Activated B cell treated with CpG ODN at 0.5 μM for 24 hours (primary cell): ENCODE measurements at regions not wholly inside any gene's neighbourhood (a gene's known extent, or its start where the extent isn't known, plus 50 kb on each side); places are given as distances from the start of the nearest gene placed in this dataset.

Source experiments
- ATAC-seq: fragments of 200-7000 bp; cut with Tn5 transposase; one replicate; pipeline ENCODE4 v1.10.0; 2021; ENCODE audit warnings: low read depth, mild to moderate bottlenecking, moderate library complexity
- CTCF ChIA-PET: fragments of 350-600 bp; sonication (Branson Sonifier 250); formaldehyde crosslinking; loops from one replicate; lab custom pipeline; 2021; ENCODE audit warnings: antibody characterized with exemption; lab: Charles Lee
- POLR2A ChIA-PET: fragments of 350-600 bp; sonication (Branson Sonifier 250); formaldehyde crosslinking; loops from one replicate; lab custom pipeline; 2021; ENCODE audit warnings: antibody characterized with exemption; lab: Charles Lee
- DNase-seq: peaks from one replicate; pipeline ENCODE4 v3.0.0; 2022
- H3K27ac Mint-ChIP-seq: one replicate; pipeline ENCODE4 v1.8.0; 2020; ENCODE audit warnings: mixed read lengths
- H3K27me3 Mint-ChIP-seq: one replicate; pipeline ENCODE4 v1.8.0; 2021; ENCODE audit warnings: mixed read lengths
- H3K36me3 Mint-ChIP-seq: one replicate; pipeline ENCODE4 v1.8.0; 2021; ENCODE audit warnings: low read depth, mixed read lengths
- H3K4me1 Mint-ChIP-seq: one replicate; pipeline ENCODE4 v1.8.0; 2021; ENCODE audit warnings: mixed read lengths
- H3K4me3 Mint-ChIP-seq: one replicate; pipeline ENCODE4 v1.8.0; 2020; ENCODE audit warnings: mild to moderate bottlenecking, mixed read lengths
- H3K9me3 Mint-ChIP-seq: one replicate; pipeline ENCODE4 v1.8.0; 2020; ENCODE audit warnings: mixed read lengths
- intact Hi-C: fragments of 100-400 bp; cut with micrococcal nuclease; formaldehyde crosslinking; loops from one replicate; pipeline ENCODE4 v1.15.1; 2024
- TF ChIP-seq, protein P1 (sequence below): fragments of 200-600 bp; IDR thresholded peaks from one replicate; pipeline ENCODE4 v1.8.0; 2022; ENCODE audit warnings: antibody characterized with exemption, mild to moderate bottlenecking

DNA sequence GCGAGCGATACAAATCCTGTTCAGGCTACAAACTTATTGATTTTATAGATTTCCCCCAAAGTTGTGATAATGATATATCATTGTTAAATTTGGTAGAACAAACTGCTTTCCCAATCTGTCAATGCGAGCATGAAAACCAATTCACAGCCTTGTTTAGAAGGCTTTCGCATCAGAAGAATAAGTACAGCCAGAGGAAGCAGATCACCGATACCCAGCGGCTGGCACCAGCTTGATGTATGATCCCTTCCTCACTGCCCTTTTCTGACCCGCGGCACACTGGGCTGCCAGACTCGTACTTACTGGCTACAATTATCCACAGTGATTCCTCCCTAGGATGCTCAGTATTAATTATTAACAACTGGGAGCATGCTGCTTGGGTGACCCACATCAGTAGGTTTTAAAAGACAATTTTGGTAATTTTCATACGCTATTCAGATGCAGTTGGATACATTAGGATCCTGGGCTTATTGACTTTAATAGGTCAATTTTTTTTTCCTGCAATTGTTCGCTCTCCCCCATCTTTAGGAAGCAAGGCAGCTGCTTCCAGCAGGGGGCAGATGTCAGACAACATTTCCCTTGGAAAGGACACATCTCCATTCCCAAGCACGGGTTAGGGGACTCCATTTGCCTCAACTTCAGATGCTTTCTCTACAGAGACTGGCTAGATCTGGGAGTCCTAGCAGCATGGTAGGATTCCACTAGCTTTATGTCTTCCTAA is 582.7 kb upstream of the PSMD7 start:
- H3K27me3 Mint-ChIP-seq: no peaks in the 10 kb centered on the region

DNA sequence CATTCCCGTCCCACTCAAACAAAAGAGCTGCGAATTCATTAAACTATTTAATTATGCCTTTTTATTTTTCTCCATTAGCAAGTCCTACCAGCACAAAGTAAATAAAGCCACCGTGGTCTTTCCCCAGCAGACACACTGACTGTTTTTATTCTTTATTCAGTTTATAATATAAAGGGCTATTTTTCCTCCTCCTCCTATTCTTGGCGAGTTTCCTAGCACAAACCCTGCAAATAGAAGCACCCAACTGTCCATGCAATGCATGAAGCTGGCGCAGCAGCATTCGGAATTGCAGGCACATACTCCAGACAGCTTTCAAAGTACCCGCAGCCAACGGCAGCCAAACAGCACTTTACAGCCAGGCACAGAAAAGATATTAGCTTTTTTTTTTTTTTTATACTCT is 583.4 kb upstream of the PSMD7 start:
- ATAC-seq (no peak), DNase-seq (no peak)
- Mint-ChIP-seq H3K27ac (no peak overlapping the region), H3K4me1 (no peaks in the 10 kb centered on the region), H3K36me3 (no peaks in the 10 kb centered on the region), H3K9me3 (no peaks in the 10 kb centered on the region), H3K27me3 (no peaks in the 10 kb centered on the region), H3K4me3 (no peak overlapping the region)
- ChIA-PET CTCF (no interaction called here), POLR2A (no interaction called here)
- intact Hi-C loops: no loop called here
- TF ChIP-seq, protein P1, sequence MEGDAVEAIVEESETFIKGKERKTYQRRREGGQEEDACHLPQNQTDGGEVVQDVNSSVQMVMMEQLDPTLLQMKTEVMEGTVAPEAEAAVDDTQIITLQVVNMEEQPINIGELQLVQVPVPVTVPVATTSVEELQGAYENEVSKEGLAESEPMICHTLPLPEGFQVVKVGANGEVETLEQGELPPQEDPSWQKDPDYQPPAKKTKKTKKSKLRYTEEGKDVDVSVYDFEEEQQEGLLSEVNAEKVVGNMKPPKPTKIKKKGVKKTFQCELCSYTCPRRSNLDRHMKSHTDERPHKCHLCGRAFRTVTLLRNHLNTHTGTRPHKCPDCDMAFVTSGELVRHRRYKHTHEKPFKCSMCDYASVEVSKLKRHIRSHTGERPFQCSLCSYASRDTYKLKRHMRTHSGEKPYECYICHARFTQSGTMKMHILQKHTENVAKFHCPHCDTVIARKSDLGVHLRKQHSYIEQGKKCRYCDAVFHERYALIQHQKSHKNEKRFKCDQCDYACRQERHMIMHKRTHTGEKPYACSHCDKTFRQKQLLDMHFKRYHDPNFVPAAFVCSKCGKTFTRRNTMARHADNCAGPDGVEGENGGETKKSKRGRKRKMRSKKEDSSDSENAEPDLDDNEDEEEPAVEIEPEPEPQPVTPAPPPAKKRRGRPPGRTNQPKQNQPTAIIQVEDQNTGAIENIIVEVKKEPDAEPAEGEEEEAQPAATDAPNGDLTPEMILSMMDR: no peak

More for the DNA sequence above, 582.7 kb upstream of the PSMD7 start:
- Mint-ChIP-seq H3K27ac (no peak overlapping the region), H3K9me3 (no peaks in the 10 kb centered on the region), H3K4me1 (no peaks in the 10 kb centered on the region), H3K36me3 (no peaks in the 10 kb centered on the region), H3K4me3 (no peak overlapping the region)
- TF ChIP-seq, protein P1: no peak
- ChIA-PET POLR2A (no interaction called here), CTCF (no interaction called here)
- no peak for ATAC-seq
- intact Hi-C loops: no loop called here
- DNase-seq: no peak

DNA sequence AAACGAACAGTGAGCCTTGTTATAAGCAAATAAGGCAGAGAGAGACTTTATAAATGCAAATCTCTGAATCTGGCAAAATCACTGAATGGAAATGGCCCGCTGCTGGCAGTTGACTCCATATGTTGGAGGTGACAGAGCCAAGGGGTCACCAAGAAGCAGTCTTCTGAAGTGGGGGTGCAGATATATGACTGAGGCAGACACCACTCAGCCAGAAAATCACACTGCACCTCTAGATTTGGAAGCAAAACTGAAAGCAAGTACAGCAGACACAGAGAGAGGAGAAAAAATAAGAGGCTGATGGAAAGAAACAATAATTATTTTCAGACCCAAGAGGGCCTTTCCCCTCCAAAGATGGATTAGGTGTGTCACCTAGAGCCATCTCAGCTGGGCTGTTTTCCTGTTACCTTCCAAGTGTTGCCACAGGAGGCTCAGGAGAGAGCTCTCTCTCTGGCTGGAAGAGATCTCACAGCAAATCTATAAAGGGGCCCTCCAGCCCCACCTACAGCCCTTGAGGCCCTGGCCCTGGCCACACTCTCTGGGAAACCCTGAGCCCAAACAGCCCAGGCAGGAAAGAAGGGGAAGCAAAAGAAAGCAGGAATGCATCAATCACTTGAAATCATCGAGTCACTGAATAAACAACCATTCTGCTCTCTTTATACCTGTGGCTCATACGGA is 585.1 kb upstream of the PSMD7 start:
- TF ChIP-seq, protein P1: no peak
- H3K36me3 Mint-ChIP-seq: no peaks in the 10 kb centered on the region
- ChIA-PET POLR2A (no interaction called here), CTCF (no interaction called here)
- H3K4me1 Mint-ChIP-seq: no peaks in the 10 kb centered on the region
- no peaks in the 10 kb centered on the region for H3K27me3 Mint-ChIP-seq
- ATAC-seq (no peak), DNase-seq (no peak)
- no peak overlapping the region for H3K27ac Mint-ChIP-seq
- H3K4me3 Mint-ChIP-seq: no peak overlapping the region
- intact Hi-C loops: no loop called here
- no peaks in the 10 kb centered on the region for H3K9me3 Mint-ChIP-seq

DNA sequence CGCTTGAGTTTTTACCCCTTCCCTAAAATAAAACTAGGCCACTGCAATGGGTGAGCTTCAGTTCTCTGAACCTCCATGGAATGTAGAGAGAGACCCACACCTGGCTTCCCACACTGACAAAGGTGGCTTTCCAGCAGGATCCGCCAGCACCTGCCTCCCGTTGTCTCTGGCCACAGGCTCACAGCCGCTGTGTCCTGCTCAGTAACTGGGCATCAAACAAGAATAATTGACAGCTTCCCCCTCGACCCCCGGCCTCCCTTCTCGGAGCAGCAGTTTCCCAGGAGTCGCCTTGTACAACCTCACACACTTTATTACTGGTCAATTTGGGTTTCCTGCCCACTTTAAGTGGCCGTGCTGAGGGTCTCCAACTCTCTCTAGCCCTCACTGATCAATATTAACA is 586.1 kb upstream of the PSMD7 start:
- intact Hi-C loops: no loop called here
- H3K27ac Mint-ChIP-seq: no peak overlapping the region
- H3K4me3 Mint-ChIP-seq: no peak overlapping the region
- ATAC-seq (no peak), DNase-seq (no peak)
- H3K27me3 Mint-ChIP-seq: no peaks in the 10 kb centered on the region
- TF ChIP-seq, protein P1: no peak
- H3K36me3 Mint-ChIP-seq: no peaks in the 10 kb centered on the region
- ChIA-PET POLR2A (no interaction called here), CTCF (no interaction called here)
- H3K9me3 Mint-ChIP-seq: no peaks in the 10 kb centered on the region
- no peaks in the 10 kb centered on the region for H3K4me1 Mint-ChIP-seq

DNA sequence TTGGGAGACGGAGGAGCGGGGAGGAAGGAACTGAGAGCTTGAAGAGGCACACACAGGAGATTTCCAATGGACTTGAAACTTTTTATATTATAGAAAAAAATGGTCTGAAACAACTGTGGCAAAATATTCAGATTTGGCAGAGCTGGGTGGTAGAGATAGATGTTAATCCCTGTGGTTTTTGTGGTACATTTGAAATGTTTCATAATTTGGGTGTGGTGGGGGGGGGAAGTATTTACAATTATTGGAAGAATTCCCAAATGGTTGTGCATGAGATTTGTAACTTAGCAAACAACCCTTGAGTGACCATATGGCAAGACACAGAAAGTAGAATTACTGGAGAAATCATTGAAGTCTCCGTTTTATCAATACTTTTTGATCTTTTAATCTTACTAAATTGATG is 588.8 kb upstream of the PSMD7 start:
- Mint-ChIP-seq H3K4me3 (no peak overlapping the region), H3K27me3 (no peaks in the 10 kb centered on the region), H3K4me1 (no peaks in the 10 kb centered on the region), H3K27ac (no peak overlapping the region), H3K36me3 (no peaks in the 10 kb centered on the region), H3K9me3 (no peaks in the 10 kb centered on the region)
- ChIA-PET CTCF (interaction anchor here (0.7 kb wide), 1 partner anchor 876 kb away, joined by 3 read pairs; no protein-coding TSS in a partner anchor), POLR2A (no interaction called here)
- DNase-seq: no peak
- TF ChIP-seq, protein P1: no peak
- intact Hi-C loops: no loop called here
- no peak for ATAC-seq
